GM18907 (cell line): ENCODE measurements at regions not wholly inside any gene's neighbourhood (a gene's known extent, or its start where the extent isn't known, plus 50 kb on each side); places are given as distances from the start of the nearest gene placed in this dataset.

Source experiments
- ATAC-seq: cut with Tn5 transposase; IDR thresholded peaks from one replicate; pipeline ENCODE4 v1.9.1; 2021; ENCODE audit warnings: mild to moderate bottlenecking, moderate library complexity; ENCODE audit not compliant: unreplicated experiment

DNA sequence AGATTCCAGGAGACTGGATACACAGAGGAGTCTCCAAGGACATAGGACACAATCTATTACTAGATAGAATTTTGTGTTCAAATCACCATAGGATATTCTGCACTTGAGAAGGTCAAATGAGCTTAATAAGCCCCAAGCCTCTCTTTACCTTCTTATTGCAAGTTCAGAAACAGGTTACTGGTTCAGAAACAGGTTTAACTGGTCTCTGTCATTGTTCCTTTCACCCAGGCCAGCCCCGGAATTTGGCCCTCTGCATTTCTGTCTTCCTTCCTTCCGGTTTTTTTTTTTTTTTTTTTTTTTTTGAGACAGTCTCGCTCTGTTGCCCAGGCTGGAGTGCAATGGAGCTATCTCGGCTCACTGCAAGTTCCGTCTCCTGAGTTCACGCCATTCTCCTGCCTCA lies 700.2 kb downstream of the EPHA4 start:
- no peak for ATAC-seq

DNA sequence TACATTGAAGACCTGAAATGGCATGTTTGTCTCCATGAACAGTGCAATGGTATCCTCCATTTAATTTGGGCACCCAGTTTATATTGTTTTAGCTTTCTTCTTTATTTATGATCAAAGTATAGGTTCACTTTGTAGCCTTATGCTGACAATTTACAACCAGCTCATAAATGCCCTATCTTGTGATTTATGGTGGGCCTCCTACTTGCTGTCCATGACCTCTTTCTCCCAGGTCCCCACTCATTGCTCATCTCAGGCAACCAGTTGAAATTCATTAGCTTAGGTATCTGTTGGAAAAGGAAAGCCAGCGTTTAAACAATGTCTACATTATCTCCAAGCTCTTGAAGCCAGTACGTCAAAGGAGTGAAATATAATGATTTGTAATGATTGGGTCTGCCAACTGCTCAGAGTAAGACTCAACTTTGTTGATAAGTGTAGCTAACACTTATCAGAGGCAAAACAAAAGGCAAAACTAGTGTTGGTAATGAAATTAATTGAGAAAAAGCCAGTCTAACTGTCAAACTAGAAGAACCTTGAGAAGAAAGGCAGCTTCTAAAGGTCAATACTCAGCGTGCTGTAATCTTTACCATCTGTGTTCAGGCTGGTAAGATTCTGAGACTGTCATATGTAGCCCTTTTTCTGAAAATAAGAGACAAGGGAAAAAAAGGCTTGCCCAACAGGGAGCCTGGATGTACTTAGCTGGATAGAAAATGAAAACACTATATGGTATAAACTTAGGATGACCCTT lies 695.9 kb downstream of the EPHA4 start:
- no peak for ATAC-seq

DNA sequence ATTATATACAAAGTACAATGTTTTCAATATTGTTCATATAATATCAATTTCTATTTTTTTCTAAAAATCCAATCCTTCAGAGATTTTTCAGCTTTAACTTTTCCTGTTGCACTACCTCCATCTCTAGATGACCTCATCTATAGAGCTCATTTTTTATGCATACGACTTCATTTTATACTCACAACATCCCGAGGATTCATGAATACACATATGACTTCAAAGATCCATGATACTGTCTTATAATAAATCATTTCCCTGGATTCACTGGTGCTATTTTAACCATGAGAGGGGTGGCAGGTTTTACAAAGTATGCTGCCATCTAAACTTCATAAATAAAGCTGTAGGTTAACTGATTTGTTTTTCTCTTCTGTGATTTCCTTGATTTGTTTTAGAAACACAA lies 694.6 kb downstream of the EPHA4 start:
- ATAC-seq, result no peak

DNA sequence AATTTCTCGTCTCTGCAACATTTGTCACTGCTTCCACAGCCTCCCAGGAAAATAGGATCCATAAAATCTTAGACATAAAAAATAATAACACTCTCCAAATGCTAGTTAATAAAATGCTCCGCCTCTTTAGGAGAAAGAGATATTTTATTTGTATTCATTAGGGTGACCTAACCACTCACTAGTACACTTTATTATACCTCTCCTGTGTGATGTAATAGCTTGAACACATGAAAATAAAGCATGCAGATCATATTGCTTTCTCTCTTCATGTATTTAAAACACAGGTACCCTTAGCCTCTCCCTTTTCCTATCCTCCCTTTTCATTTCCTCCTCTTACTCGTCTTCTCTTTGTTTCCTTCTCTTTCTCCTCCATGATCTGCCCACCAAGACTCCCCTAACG lies 694.2 kb downstream of the EPHA4 start:
- no peak for ATAC-seq

DNA sequence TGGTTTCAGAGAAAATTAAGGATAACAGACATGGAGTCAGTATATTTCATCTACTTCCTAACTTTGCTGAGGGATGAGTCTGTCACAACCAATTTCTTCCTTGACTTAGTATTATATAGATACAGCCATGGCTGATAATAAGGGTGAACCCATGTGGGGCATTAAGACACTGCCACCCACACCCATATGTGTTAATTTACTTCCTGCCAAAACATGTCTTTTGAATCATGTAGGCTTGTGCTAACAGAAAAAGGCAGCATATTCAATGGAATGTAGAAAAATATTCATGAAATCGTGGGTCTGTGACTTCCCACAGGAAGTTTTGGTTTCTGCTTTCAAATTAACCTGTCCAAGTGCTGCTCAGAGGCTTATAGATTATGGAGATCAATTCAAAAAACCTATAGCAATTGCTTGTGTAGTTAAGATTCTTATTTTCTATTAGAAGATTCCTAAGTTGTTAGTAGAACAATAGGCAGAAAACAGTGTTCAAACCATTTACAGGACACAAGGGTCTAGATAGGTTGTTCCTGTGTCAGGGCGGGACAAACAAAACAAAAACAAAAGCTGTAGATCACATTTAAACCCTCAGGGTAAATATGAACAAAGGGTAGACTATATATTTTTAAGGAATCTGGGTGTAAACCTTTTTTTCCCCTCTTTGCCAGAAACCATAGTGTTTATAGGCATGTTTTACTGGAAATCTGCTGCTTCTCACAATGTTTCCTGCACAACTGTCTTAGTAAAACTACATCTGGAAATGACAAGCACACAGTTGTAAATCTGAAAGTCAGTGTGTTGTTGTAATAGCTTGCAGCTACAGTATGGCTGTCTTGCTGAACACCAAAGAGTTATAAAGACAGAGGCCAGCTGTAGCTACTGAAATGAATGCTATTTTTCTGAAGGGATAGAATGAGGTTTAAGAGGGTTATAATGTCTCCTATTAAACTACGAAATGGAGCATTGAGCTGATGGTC lies 691.2 kb downstream of the EPHA4 start:
- no peak for ATAC-seq

DNA sequence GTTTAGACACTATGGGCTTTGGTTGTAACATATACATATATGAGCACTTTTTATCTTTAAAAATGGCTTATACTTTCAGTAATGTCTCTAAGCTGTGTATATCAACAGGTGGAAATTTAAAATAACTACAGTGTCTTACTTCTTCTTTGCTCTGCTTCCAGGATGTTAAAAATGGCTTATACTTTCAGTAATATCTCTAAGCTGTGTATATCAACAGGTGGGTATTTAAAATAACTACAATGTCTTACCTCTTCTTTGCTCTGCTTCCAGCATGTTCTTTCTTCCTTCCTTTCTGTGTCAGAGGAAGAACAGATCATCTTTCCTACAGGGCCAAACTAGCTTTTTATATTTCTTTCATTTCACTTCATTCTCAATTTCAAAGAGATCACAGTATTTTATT lies 689.6 kb downstream of the EPHA4 start:
- no peak for ATAC-seq

DNA sequence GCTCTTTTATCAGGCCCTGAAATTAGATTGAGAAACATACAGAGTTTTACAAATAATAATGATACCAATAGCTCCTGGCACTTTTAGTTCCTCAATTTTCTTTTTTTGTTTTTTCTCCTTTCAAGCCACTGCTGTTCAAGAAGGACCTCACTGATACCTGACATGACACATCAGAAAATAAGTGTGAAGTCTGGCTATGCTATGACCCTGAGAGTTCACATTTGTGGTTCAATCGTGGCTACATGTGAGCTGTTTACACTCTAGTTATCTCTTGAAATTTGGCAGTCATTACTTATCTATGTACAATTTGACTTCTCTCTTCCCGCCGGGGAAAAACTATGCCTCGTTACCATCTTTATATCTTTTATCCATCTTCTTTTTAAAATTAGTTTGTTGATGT lies 686.5 kb downstream of the EPHA4 start:
- ATAC-seq, result no peak

DNA sequence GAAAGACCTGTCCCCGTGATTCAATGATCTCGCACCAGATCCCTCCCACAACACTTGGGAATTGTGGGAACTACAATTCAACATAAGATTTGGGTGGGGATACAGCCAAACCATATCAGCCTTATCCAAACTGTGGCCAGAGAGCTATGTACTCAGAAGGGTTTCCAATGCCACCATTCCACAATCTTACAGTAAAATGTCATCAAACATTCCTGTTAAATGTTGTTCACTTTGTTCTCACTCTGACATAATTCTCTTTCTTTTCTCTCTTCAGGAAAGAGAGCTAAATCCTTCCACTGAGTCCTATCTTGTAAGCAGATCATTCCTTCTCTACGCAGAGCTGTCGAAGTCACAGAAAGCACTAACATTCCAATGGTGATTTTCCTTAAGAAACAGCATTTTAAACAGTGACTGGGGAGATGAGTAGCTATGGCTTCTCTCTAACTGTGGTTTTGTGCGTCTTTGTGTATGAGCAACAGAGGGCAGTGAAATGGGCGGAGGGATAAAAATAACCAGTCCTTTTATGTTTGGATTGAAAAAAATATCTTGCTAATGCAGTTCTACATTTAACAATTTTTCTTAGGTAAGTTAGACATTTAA lies 684.7 kb downstream of the EPHA4 start:
- ATAC-seq, result no peak

DNA sequence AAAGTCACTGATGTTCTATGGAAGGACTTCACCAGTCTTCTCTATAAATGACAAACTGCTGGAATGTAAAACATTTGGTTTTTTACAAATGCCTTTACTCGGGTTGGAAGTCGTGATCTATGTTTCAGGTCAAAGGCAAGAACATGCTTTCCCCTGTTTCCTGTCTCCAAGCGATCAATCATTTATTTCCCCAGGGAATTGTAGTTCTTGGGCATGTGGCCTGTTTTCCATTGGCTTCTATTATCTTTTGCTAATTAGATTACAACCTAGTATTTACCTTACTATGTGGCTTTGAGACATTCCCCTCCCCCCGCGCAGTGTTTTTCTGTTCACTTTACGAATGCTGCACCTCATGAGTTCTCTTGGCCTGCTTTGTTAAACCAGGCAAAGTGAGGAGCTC lies 684.2 kb downstream of the EPHA4 start:
- ATAC-seq, result no peak

DNA sequence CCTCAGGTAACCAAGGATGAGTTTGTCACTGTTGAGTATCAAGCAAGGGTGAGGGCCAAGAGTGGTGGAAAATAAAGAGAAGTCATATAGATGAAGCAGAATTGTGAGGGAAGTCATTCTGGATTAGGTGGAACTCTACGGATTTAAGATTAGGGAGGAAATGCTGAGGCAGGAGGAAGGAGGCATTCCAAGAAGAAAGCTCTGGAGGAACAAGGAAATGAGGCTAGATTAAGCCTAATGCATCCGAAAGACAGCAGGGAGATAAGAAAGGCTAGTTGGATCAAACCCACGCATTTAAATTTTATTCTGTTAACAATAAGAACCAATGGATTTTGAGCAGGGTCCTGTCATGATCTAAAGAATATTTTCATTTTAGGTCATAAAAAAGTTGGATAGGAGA lies 681.2 kb downstream of the EPHA4 start:
- no peak for ATAC-seq

DNA sequence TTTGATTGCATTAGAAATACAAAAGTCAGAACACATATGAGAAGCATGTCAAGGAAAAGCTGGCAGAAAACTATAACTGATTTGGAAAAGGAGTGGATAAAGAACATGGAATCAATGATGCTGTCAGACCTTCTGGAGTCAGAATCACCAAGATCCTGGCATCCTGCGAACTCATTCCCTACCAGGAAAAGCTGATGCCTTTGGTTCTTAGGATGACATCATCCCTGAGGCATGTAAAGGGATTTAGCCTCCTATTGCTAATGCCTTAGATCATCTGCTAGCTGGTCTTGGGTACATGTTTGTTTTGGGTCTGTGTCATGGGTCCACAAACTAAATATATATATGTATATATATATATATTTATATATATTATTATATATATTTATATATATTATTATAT lies 680.7 kb downstream of the EPHA4 start:
- ATAC-seq, result no peak

DNA sequence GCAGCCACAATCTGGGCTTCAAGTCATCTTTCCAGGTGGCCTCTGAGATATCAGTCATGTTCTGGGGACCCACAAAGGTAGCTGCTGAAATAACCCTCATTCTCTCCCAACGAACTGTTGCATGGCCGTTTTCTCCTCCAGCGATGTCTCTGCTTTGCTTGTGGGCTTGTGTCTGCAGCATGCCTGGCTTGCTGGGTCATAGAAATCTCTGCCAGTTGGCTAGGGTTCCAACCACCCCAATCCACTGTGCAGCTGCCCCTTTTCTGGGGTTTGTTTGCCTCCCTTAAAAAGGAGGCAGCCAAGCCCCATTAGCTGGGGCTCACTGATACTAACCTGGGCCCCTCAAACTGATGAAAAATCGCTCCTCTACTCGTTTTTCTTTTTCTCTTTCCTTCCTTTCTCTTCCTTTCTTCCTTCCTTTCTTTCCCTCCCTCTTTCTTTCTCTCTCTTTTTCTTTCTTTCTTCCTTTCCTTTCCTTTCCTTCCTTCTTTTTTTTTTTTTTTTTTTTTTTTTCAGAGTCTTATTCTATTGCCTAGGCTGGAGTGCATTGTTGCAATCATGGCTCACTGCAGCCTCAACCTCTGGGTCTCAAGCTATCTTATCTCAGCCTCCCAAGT lies 680.0 kb downstream of the EPHA4 start:
- no peak for ATAC-seq

DNA sequence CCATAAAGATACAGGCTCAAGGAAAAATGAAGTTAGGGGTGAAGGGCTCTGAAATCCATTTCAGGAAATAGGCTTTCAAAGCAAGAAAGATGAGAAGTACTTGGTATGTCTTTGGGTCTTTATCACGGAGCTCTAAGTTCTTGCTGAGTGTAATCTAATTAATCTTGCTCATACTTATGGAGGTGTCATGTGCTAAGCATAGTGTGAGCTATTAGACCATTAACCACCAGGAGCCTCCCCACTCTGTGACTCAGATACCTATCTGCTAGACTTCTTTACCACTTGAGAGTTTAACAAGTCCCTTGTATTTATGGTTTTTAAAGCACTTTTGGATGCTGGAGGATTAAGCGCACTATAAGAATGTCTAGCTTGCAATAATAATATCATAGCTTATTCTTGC lies 678.7 kb downstream of the EPHA4 start:
- no peak for ATAC-seq

DNA sequence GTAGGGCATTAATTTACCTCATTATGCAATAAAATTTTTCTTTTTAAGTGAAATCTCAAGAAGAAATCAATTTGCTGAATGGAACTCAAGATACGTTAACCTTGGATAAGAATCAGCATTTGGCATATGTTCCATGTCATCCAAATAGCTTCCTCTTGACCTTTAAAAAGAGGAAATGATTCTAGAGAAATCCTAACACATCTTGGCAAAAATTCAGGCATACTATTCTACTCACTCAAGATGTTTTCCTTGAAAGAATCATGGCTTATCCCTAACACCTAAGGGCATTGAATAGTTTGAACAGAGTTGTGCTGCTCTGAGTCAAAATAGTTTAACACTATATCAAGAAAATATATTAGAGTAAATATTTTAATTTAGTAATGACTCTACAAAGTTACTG lies 678.0 kb downstream of the EPHA4 start:
- no peak for ATAC-seq

DNA sequence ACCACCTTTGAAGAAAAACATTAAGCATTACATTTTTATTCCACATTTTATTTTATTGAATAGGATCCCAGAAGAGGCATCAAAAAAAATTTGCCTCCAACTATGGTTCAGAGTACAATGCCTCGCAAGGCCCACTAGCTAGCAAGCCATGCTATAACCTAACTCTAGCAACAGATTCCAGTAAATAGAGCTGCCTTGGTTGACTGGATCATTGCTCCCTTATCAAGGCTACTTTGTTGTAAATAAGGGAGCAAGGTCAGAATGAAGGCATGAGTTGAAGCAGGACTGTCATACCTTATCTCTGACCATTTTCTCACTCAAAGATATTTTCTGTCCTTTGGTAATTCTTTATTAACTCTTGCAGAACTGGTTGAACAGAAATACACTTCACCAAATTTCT lies 672.6 kb downstream of the EPHA4 start:
- no peak for ATAC-seq

DNA sequence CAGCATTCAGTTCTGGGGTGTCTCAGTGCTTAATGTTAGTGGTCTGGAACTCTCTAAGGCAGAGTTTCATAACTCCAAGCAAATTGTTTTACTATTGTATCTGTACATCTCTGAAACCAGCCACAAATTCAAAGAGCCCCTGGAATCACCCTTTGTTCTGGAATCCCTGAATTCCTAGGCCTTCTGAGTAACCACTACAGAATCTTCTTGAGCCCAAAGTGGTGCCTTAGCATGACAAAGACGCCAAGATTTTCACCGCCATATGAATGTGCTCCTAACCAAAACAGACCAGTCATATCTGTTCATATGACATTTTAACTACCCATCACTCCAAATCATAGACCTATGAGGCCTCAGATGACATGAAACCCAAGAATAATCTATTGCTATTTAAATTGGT lies 668.1 kb downstream of the EPHA4 start:
- no peak for ATAC-seq

DNA sequence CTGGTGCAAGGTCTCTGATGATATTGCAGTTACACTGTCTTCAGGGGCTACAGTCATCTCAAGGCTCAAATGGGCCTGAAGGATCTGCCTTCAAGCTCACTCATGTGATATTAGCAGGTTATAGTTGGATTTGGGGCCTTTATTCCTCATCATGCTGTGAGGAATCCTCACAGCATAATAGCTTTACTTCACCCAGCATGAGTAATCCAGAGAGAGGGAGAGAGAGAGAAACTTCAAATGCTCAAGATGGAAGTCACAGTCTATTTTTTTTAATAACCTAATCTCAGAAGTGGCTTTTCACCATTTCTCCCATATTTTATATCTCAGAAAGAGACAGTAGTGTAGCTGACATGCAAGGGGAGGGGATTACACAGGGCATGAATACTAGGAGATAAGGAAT lies 658.7 kb downstream of the EPHA4 start:
- no peak for ATAC-seq

DNA sequence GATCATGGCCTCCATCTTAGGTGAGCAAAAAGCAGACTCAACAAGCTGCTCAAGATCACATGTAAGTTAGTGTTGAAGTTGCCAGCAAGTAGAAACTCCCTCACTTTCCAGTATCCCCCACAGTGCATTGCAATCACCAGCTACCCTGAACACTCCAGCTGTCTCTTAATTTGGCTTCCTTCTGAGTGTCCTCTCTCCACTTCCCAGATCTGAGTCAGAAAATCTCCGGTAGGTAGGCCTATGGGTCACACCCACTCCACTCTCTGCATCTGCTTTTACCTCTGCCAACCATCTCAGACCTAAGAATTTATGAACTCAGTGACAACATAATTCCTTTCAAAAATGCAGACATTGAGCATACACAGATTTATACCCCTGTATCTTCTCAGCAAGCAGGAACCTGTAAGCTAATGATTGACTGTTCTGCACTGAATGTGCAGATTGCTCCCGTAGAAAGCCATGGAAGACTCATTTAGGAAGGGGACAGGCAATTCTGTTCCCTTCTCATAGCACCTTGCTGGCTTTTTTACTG lies 656.9 kb downstream of the EPHA4 start:
- no peak for ATAC-seq

DNA sequence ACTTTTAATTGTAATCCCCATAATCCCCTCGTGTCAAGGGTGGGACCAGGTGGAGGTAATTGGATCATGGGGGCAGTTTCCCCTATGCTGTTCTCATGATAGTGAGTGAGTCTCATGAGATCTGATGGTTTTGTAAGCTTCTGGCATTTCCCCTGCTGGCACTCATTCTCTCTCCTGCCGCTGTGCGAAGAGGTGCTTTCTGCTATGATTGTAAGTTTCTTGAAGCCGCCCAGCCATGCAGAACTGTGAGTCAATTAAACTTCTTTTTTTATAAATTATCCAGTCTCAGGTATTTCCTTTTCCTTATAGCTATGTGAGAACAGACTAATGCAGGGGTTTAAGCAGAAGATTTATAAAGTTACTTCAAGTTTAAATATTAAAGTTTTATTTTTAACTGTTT lies 655.2 kb downstream of the EPHA4 start:
- no peak for ATAC-seq

DNA sequence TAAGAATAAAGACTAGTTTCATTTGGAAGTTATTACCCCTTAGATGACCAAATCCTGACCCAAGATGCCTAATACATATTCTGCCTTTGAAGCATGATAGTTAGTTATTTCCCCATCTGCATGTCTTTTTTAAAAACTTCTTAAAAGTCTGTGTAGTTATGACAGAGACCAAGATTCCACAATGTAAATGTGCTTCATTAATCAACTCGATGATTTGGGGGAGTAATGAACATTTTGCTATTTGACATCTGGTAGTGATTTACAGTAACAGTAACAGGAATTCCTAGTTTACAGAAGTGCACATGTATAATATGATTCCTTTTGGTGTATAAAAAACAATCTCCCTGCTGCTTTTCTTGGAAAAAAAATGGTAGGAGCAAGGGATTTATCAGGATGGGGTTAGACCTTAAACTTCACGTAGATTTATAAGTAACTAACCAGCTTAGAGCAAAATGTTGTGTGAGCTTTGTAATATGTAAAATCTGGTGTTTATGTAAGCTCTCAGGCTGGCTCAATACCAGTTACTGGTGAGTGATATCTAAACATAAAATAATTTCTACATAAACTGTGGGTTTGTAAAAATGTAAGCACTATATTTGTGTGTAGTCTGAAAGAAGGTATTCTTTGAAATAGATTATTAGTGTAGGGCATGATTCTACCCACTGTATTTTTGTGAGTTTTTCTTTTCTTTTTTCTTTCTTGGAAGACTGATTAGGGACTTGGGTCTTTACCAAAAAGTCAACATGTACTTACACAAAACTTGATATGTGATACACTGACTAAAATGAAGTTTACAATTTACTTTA lies 641.6 kb downstream of the EPHA4 start:
- no peak for ATAC-seq
